HEK293T (cell line): ENCODE measurements at regions not wholly inside any gene's neighbourhood (a gene's known extent, or its start where the extent isn't known, plus 50 kb on each side); places are given as distances from the start of the nearest gene placed in this dataset.

Experiments used
- CTCF ChIA-PET: fragments of 350-600 bp; formaldehyde crosslinking; extraction: SDS; loops from one replicate; lab custom pipeline; 2021; ENCODE audit warnings: antibody characterized with exemption, inconsistent platforms; lab: Yijun Ruan, JAX
- POLR2A ChIA-PET: fragments of 350-600 bp; formaldehyde crosslinking; extraction: SDS; loops from one replicate; lab custom pipeline; 2020; ENCODE audit warnings: antibody characterized with exemption, inconsistent platforms; lab: Yijun Ruan, JAX
- DNase-seq: peaks from one replicate; pipeline ENCODE4 v3.0.0; 2012; ENCODE audit warnings: mixed read lengths; ENCODE audit errors: extremely low spot score
- ARNT ChIP-seq: fragments of 450-650 bp; IDR thresholded peaks from 2 replicates; pipeline ENCODE4 v1.6.1; 2017; ENCODE audit warnings: mild to moderate bottlenecking
- BHLHE40 ChIP-seq: fragments of 450-650 bp; IDR thresholded peaks from 2 replicates; pipeline ENCODE4 v1.6.1; 2016; ENCODE audit warnings: mild to moderate bottlenecking, moderate library complexity, borderline replicate concordance
- CTBP1 ChIP-seq: fragments of 450-650 bp; IDR thresholded peaks from 2 replicates; pipeline ENCODE4 v1.6.1; 2016; ENCODE audit warnings: borderline replicate concordance
- ELF4 ChIP-seq: fragments of 450-650 bp; IDR thresholded peaks from 2 replicates; pipeline ENCODE4 v1.6.1; 2017; ENCODE audit warnings: antibody characterized with exemption
- FOXA1 ChIP-seq: fragments of 450-650 bp; IDR thresholded peaks from 2 replicates; pipeline ENCODE4 v1.6.1; 2016; ENCODE audit warnings: mild to moderate bottlenecking
- FOXK2 ChIP-seq: fragments of 450-650 bp; IDR thresholded peaks from 2 replicates; pipeline ENCODE4 v1.6.1; 2016; ENCODE audit warnings: mild to moderate bottlenecking
- FOXM1 ChIP-seq: fragments of 450-650 bp; IDR thresholded peaks from 2 replicates; pipeline ENCODE4 v1.6.1; 2017; ENCODE audit warnings: mild to moderate bottlenecking, borderline replicate concordance
- HDGF ChIP-seq: fragments of 450-650 bp; IDR thresholded peaks from 2 replicates; pipeline ENCODE4 v1.6.1; 2017; ENCODE audit warnings: antibody characterized with exemption, borderline replicate concordance
- L3MBTL2 ChIP-seq: fragments of 450-650 bp; conservative IDR thresholded peaks from 2 replicates; pipeline ENCODE4 v1.6.1; 2016; ENCODE audit warnings: mild to moderate bottlenecking
- LEF1 ChIP-seq: fragments of 450-650 bp; IDR thresholded peaks from 2 replicates; pipeline ENCODE4 v1.6.1; 2017; ENCODE audit warnings: mild to moderate bottlenecking, borderline replicate concordance
- NFRKB ChIP-seq: fragments of 450-650 bp; IDR thresholded peaks from 2 replicates; pipeline ENCODE4 v1.6.1; 2016; ENCODE audit warnings: mild to moderate bottlenecking, moderate library complexity
- PKNOX1 ChIP-seq: fragments of 450-650 bp; IDR thresholded peaks from 2 replicates; pipeline ENCODE4 v1.6.1; 2016
- SP1 ChIP-seq: fragments of 450-650 bp; IDR thresholded peaks from 2 replicates; pipeline ENCODE4 v1.6.1; 2017
- SUZ12 ChIP-seq: fragments of 450-650 bp; IDR thresholded peaks from 2 replicates; pipeline ENCODE4 v1.6.1; 2016; ENCODE audit warnings: mild to moderate bottlenecking
- TARDBP ChIP-seq: fragments of 450-650 bp; IDR thresholded peaks from 2 replicates; pipeline ENCODE4 v1.6.1; 2016
- ZNF384 ChIP-seq: fragments of 450-650 bp; IDR thresholded peaks from 2 replicates; pipeline ENCODE4 v1.6.1; 2016

DNA sequence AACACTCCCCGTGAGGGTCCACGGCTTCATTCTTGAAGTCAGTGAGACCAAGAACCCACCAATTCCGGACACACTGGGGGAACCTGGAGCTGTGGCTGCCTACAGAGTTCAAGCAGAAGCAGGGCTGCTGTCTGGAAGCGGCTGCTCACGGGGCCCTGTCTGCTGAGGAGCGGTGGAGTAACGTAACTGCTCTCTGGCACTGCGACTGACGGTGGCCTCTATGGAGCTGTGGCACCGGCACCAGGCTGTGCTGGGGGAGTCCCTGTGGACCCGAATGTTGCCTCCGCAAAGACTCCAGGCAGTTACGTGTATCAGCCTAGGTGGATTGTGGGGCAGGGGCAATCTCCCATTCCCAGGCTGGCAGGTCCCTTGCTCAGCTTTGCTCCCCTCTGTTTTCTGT lies 703.3 kb upstream of the FRG1 start:
- DNase-seq: no peak
- TF ChIP-seq FOXM1 (no peak), FOXK2 (no peak), ZNF384 (no peak), SP1 (no peak), FOXA1 (no peak), SUZ12 (no peak), HDGF (no peak), BHLHE40 (no peak), ELF4 (no peak), PKNOX1 (no peak), ARNT (no peak), LEF1 (no peak), NFRKB (no peak), TARDBP (no peak), L3MBTL2 (no peak), CTBP1 (no peak)
- ChIA-PET POLR2A (no interaction called here), CTCF (no interaction called here)

DNA sequence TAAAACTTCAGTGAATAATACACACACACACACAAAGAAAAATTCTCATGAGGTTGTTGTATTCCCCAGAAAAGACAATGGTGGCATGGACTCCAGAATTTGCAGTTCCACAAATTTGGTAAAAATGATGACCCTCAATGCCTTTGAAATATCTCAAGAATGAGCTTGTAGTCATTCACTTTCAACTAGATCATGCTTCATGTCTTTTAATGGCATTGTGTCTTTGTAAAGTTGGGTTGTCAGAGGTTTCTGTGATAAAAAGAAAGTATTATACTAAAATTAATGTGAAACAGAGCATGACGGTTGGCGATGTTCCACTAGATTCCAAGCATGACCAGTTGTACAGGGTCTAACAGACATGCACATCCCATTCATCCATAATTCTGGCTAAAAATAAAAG lies 685.0 kb upstream of the FRG1 start:
- POLR2A ChIA-PET: no interaction called here
- TF ChIP-seq ZNF384 (no peak), FOXK2 (no peak), FOXA1 (no peak), PKNOX1 (no peak), ELF4 (no peak), SP1 (no peak), TARDBP (no peak), HDGF (no peak), BHLHE40 (no peak), L3MBTL2 (no peak), ARNT (no peak), FOXM1 (no peak), LEF1 (no peak), NFRKB (no peak), SUZ12 (no peak), CTBP1 (no peak)
- no peak for DNase-seq
- CTCF ChIA-PET: no interaction called here

DNA sequence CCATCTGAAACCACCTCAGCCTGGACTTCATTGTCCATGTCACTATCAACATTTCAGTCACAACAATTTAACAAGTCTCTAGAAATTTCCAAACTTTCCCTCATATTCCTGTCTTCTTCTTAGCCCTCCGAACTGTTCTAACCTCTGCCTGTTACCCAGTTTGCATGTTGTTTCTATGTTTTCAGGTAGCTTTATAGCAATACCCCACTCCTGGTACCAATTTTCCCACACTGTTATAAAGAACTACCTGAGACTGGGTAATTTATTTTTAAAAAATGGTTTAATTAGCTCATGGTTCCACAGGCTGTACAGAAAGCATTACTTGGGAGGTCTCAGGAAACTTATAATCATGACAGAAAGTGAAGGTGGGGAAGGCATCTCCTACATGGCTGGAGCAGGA lies 679.2 kb upstream of the FRG1 start:
- ChIA-PET CTCF (no interaction called here), POLR2A (no interaction called here)
- TF ChIP-seq SUZ12 (no peak), HDGF (no peak), SP1 (no peak), ARNT (no peak), BHLHE40 (no peak), NFRKB (no peak)
- DNase-seq: no peak

DNA sequence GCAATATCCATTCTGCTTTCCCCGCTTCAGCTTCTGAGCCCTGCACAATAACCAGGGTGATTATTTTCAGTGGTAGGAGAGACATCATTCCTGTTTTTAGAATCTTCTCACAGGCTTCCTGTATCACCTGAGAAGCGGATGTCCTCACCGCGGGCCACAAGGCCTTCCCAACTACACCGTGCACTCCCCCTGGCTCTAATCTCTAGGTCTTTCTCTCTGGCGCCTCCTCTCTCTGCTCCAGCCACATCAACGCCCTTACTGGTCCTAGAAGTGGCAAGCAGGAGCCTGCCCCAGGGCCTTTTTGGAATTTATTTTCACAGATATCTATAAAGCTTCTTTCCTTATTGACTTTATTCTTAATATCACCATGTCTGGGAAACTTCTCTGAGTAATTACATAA lies 675.2 kb upstream of the FRG1 start:
- no peak for DNase-seq
- TF ChIP-seq FOXA1 (no peak), ELF4 (no peak), NFRKB (no peak), CTBP1 (no peak), SP1 (no peak), PKNOX1 (no peak), HDGF (no peak), ZNF384 (no peak), FOXM1 (no peak), L3MBTL2 (no peak), SUZ12 (no peak), BHLHE40 (no peak), ARNT (no peak)
- POLR2A ChIA-PET: no interaction called here
- CTCF ChIA-PET: no interaction called here

DNA sequence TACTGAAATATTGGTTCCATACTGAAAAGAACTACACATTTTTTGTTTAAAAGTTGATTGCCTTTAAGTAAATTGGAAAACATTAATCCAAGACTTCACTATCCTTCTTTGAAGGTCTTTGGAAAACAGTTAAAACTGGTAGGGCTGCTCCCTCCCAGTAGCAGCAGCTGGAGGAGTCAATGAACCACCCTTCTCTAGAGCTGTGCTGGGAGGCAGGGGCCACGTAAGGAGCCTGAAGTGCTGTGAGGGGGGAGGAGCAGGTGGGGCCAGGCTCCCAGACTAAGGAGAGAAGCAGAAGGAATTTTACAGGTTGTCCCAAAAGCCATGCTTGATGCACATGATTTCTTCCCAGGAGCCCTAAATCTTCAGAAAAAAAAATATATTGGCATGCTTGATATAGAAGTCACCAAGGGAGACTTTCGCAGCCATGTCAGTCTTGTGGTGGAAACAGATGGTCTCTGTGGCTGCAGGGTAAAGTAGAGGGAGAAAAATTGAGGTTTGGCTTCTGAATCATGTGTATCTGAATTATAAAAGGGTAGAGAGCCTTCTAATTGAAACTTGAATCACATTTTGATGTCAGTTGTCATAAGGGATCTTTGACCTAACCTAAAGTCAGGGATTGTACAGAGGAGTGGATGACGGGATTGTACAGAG lies 673.2 kb upstream of the FRG1 start:
- ChIA-PET POLR2A (no interaction called here), CTCF (no interaction called here)
- TF ChIP-seq SUZ12 (no peak), LEF1 (no peak), ARNT (no peak), PKNOX1 (no peak), NFRKB (no peak), ELF4 (no peak), HDGF (no peak), FOXM1 (no peak)
- no peak for DNase-seq
